ENCODE measurements at regions not wholly inside any gene's neighbourhood (a gene's known extent, or its start where the extent isn't known, plus 50 kb on each side); places are given as distances from the start of the nearest gene placed in this dataset.

GRCh38 chr9:113790093-113790492, 86.0 kb upstream of the ZNF618 start:
- TF ChIP-seq, protein P1, sequence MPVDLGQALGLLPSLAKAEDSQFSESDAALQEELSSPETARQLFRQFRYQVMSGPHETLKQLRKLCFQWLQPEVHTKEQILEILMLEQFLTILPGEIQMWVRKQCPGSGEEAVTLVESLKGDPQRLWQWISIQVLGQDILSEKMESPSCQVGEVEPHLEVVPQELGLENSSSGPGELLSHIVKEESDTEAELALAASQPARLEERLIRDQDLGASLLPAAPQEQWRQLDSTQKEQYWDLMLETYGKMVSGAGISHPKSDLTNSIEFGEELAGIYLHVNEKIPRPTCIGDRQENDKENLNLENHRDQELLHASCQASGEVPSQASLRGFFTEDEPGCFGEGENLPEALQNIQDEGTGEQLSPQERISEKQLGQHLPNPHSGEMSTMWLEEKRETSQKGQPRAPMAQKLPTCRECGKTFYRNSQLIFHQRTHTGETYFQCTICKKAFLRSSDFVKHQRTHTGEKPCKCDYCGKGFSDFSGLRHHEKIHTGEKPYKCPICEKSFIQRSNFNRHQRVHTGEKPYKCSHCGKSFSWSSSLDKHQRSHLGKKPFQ (tag by site-specific recombination; IDR thresholded peaks at IDR 0.05) = no peak
- TF ChIP-seq, protein P2, sequence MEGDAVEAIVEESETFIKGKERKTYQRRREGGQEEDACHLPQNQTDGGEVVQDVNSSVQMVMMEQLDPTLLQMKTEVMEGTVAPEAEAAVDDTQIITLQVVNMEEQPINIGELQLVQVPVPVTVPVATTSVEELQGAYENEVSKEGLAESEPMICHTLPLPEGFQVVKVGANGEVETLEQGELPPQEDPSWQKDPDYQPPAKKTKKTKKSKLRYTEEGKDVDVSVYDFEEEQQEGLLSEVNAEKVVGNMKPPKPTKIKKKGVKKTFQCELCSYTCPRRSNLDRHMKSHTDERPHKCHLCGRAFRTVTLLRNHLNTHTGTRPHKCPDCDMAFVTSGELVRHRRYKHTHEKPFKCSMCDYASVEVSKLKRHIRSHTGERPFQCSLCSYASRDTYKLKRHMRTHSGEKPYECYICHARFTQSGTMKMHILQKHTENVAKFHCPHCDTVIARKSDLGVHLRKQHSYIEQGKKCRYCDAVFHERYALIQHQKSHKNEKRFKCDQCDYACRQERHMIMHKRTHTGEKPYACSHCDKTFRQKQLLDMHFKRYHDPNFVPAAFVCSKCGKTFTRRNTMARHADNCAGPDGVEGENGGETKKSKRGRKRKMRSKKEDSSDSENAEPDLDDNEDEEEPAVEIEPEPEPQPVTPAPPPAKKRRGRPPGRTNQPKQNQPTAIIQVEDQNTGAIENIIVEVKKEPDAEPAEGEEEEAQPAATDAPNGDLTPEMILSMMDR (tag by site-specific recombination; IDR thresholded peaks at IDR 0.05) = no peak
- TF ChIP-seq ZNF48 (tag by site-specific recombination; IDR thresholded peaks at IDR 0.05) = no peak
- TF ChIP-seq OVOL3 (tag by site-specific recombination; IDR thresholded peaks at IDR 0.05) = no peak
- TF ChIP-seq TCF7L2 (IDR thresholded peaks at IDR 0.05; ENCODE audit: borderline replicate concordance, low read depth, low read length) = no peak
- TF ChIP-seq ZBTB21 (tag by site-specific recombination; IDR thresholded peaks at IDR 0.05) = no peak
- TF ChIP-seq ELK4 (IDR thresholded peaks at IDR 0.05; ENCODE audit: borderline replicate concordance, low read depth, low read length) = no peak
- no peak for TF ChIP-seq ZNF776 (tag by site-specific recombination; IDR thresholded peaks at IDR 0.05; ENCODE audit: borderline replicate concordance)
- no peak for TF ChIP-seq PBX3 (CRISPR knock-in tag; IDR thresholded peaks at IDR 0.05)
